Neural progenitor cell (in vitro differentiated cells): ENCODE measurements at regions not wholly inside any gene's neighbourhood (a gene's known extent, or its start where the extent isn't known, plus 50 kb on each side); places are given as distances from the start of the nearest gene placed in this dataset.

Experiments used
- CTCF ChIP-seq: fragments of 200-600 bp; sonication (generic); IDR thresholded peaks from 2 replicates; pipeline ENCODE4 v1.5.1; 2017; ENCODE audit warnings: antibody characterized with exemption, mild to moderate bottlenecking
- EZH2 ChIP-seq: fragments of 200-600 bp; sonication (generic); IDR thresholded peaks from 2 replicates; pipeline ENCODE4 v1.6.1; 2017; ENCODE audit warnings: antibody characterized with exemption, mild to moderate bottlenecking, moderate library complexity

GRCh38 chr7:156109988-156110387, 297.7 kb upstream of the SHH start:
- TF ChIP-seq EZH2: no peak
- TF ChIP-seq CTCF: no peak
